ENCODE measurements at regions not wholly inside any gene's neighbourhood (a gene's known extent, or its start where the extent isn't known, plus 50 kb on each side); places are given as distances from the start of the nearest gene placed in this dataset.

DNA sequence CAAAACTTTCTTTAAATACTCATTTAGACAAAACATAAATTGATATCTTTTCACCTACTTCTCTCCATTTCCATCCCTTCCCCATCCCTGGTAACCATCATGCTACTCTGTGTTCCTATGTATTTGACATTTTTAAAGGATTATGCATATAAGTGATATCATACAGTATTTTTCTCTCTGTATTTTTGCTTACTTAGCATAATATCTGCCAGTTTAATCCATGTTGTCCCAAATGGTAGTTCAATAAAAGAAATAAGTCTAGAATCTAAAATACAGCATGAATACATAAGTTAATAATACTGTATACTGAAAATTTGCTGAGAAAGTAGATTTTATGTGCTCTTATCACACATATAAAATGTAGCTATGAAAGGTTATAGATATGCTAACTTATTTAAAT lies 190.3 kb upstream of the NAV3 start:
- no peak for TF ChIP-seq POLR2A (IDR thresholded peaks at IDR 0.05; ENCODE audit: low read depth, low read length)
- TF ChIP-seq TAF1 (IDR thresholded peaks at IDR 0.05; ENCODE audit: borderline replicate concordance, low read depth, low read length) = no peak
- TF ChIP-seq POLR2AphosphoS5 (IDR thresholded peaks at IDR 0.05; ENCODE audit: low read depth, low read length) = no peak

Measured in GM12892 (cell line).